Type B pancreatic cell (in vitro differentiated cells): ENCODE measurements at regions not wholly inside any gene's neighbourhood (a gene's known extent, or its start where the extent isn't known, plus 50 kb on each side); places are given as distances from the start of the nearest gene placed in this dataset.

Experiments used
- DNase-seq: peaks from one replicate; pipeline ENCODE4 v3.0.0; 2021; ENCODE audit warnings: mixed read lengths; ENCODE audit not compliant: unreplicated experiment; ENCODE audit errors: extremely low spot score
- H3K27ac Mint-ChIP-seq: 2 replicates; pipeline ENCODE4 v1.8.0; 2021; ENCODE audit warnings: mild to moderate bottlenecking, mixed read lengths
- H3K27me3 Mint-ChIP-seq: 2 replicates; pipeline ENCODE4 v1.8.0; 2021; ENCODE audit warnings: mixed read lengths
- H3K36me3 Mint-ChIP-seq: 2 replicates; pipeline ENCODE4 v1.8.0; 2021; ENCODE audit warnings: mixed read lengths
- H3K4me1 Mint-ChIP-seq: one replicate; pipeline ENCODE4 v1.8.0; 2021; ENCODE audit warnings: mixed read lengths; ENCODE audit not compliant: unreplicated experiment
- H3K4me3 Mint-ChIP-seq: 2 replicates; pipeline ENCODE4 v1.8.0; 2021; ENCODE audit warnings: mild to moderate bottlenecking, mixed read lengths
- H3K9me3 Mint-ChIP-seq: 2 replicates; pipeline ENCODE4 v1.8.0; 2021; ENCODE audit warnings: mixed read lengths
- TF ChIP-seq, protein P1 (sequence below): fragments of 200-600 bp; sonication (generic); conservative IDR thresholded peaks from 2 replicates; pipeline ENCODE4 v1.5.0; 2021; ENCODE audit warnings: antibody characterized with exemption, mild to moderate bottlenecking

DNA sequence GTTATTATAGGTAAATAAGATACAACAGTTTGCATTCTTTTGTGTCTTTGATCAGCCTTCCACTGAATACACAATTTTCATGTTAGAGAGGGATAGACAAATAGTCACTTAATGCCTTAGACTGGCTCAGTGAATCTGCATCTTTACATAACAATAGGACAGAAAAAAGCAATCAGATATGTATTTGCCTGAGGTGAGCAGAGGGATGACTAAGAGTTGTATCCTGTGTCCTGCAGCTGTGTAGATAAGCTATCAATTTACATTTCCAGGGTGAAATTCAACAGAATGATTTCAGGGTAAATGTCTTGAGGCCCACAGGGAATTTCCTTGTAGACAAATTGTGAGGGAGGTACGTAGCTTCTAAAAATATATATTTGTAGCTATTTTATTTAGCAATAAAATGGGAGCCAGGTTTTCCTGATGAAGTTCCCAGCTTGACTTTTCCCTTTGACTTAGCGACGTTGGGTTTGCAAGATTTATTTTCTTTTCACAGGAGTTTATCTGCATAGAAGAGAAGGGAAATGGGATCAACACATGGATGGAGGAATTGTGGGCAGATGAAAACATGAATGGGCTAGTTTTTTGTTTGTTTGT is 586.1 kb upstream of the CDH6 start:
- Mint-ChIP-seq H3K9me3 (no peaks in the 10 kb centered on the region), H3K4me3 (no peak overlapping the region), H3K4me1 (no peaks in the 10 kb centered on the region), H3K36me3 (no peaks in the 10 kb centered on the region), H3K27me3 (no peaks in the 10 kb centered on the region), H3K27ac (no peak overlapping the region)
- TF ChIP-seq, protein P1, sequence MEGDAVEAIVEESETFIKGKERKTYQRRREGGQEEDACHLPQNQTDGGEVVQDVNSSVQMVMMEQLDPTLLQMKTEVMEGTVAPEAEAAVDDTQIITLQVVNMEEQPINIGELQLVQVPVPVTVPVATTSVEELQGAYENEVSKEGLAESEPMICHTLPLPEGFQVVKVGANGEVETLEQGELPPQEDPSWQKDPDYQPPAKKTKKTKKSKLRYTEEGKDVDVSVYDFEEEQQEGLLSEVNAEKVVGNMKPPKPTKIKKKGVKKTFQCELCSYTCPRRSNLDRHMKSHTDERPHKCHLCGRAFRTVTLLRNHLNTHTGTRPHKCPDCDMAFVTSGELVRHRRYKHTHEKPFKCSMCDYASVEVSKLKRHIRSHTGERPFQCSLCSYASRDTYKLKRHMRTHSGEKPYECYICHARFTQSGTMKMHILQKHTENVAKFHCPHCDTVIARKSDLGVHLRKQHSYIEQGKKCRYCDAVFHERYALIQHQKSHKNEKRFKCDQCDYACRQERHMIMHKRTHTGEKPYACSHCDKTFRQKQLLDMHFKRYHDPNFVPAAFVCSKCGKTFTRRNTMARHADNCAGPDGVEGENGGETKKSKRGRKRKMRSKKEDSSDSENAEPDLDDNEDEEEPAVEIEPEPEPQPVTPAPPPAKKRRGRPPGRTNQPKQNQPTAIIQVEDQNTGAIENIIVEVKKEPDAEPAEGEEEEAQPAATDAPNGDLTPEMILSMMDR = no peak
- DNase-seq = no peak

DNA sequence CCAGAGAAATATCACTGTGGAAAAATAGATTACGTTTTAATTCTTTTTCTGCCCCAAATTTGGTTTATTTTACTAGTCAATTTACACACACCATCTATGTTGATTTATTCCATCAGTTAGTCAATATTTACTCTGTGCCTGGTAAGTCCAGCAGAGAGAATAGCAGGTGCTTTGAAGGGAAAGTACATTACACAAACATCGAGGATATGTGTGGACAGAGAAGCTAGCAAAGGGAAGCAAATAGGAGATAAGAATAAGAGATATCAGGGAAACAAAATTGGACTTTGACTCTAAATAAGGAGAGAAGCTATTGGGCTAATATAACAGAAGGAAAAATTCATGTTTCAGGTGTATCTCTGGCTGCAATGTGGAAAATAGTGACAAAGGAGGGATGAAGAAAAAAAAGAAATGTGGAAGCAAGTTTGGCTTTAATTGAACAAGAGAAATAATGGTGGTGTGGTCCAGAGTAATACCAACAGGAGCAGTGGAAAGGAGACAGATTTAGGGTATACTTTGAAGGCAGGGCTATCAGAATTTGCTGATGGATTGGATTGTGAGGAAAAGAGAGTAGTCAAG is 587.7 kb upstream of the CDH6 start:
- H3K36me3 Mint-ChIP-seq = no peaks in the 10 kb centered on the region
- no peak overlapping the region for H3K27ac Mint-ChIP-seq
- H3K27me3 Mint-ChIP-seq = no peaks in the 10 kb centered on the region
- H3K9me3 Mint-ChIP-seq = no peaks in the 10 kb centered on the region
- H3K4me1 Mint-ChIP-seq = no peaks in the 10 kb centered on the region
- no peak overlapping the region for H3K4me3 Mint-ChIP-seq
- TF ChIP-seq, protein P1 = no peak
- DNase-seq = no peak

DNA sequence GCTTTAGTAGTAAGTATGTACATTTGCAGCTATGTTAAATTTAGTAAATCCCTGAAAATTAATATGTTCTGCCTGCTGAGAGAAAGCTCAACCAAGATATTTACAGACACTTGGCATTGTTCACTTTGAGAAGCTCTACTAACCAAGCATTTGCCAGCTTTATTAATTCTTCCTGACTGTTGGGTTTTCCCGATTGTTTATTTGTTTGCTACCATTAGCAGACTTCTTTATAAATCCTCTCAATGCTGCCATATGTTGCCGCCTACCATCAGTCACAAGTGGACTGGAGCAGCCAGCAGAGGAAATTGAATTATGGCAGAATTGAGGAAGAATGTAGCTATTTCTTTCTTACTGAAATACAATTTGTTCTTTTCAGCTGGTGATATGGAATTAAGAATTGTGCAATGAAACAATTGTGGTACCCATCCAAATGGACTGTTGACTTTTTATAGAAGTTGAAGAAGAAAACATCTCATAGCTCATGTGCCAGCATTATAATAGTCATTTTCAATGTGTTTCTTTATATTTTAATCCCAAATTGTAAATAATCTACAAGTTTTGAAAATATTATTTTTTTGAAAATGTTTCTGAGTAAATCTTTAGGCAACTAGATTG is 588.7 kb upstream of the CDH6 start:
- Mint-ChIP-seq H3K27ac (no peak overlapping the region), H3K4me3 (no peak overlapping the region), H3K36me3 (no peaks in the 10 kb centered on the region), H3K27me3 (no peaks in the 10 kb centered on the region), H3K4me1 (no peaks in the 10 kb centered on the region), H3K9me3 (no peaks in the 10 kb centered on the region)
- no peak for DNase-seq
- TF ChIP-seq, protein P1 = no peak

DNA sequence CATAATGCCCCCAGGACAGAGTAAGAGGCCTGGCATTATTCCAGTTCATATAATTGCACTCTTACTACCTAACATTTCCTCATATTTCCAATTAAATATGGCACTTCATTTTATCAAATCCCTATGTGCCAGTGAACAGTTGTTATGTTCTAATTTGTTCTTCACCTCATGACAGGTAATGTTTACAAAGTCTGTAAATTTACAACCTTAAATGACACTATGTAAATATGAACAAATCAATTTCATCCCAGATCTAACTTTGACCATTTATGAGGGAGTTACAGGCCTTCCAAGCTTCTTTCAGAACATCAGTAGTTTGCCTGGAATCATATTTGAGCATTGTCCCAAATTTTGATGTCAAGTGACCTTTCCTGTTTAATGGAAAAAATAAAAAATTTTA is 592.6 kb upstream of the CDH6 start:
- DNase-seq = no peak
- TF ChIP-seq, protein P1 = no peak
- no peak overlapping the region for H3K27ac Mint-ChIP-seq
- H3K36me3 Mint-ChIP-seq = no peaks in the 10 kb centered on the region
- peaks cover 6% of the 10 kb centered on the region for H3K9me3 Mint-ChIP-seq
- peaks cover 4% of the 10 kb centered on the region for H3K4me1 Mint-ChIP-seq
- H3K4me3 Mint-ChIP-seq = no peak overlapping the region
- H3K27me3 Mint-ChIP-seq = no peaks in the 10 kb centered on the region

DNA sequence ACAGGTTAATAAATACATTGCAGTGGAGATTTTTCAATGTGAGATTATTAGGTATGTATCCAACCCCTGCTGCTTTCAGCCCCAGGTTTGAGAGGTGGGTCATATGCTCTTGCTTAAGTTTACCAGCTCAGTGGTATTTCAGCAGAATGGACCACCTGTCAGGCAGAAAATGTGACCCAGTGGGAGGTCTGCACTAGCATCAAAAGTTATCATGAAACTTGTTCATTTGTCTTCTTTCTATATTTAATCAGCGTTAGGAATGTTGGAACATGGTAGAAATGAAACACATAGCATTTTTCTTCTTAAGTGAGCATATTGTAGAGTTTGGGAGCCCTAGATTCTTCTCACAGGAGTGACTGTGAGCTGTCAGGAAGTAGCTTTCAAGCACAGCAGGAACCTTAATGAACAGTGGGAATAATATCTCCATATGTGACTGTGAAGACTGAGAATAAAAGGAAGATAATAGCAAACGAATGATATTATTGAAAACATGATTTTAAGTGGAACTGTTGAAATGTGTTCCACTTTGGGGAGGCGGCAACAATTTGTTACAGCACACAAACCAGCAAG is 596.9 kb upstream of the CDH6 start:
- Mint-ChIP-seq H3K27me3 (no peaks in the 10 kb centered on the region), H3K4me3 (no peak overlapping the region), H3K27ac (no peak overlapping the region), H3K36me3 (no peaks in the 10 kb centered on the region), H3K4me1 (peaks cover 8% of the 10 kb centered on the region), H3K9me3 (peaks cover 6% of the 10 kb centered on the region)
- no peak for DNase-seq
- TF ChIP-seq, protein P1 = no peak
